Suppressor macrophage treated with lipopolysaccharide for 4 hours (primary cell): ENCODE measurements at regions not wholly inside any gene's neighbourhood (a gene's known extent, or its start where the extent isn't known, plus 50 kb on each side); places are given as distances from the start of the nearest gene placed in this dataset.
"Not testable (repeated sequence)": the region's sequence is repeated elsewhere in the genome, so short reads cannot be mapped to it uniquely, and the experiment has no call there.

Source experiments
- DNase-seq: peaks from one replicate; pipeline ENCODE4 v3.0.0-alpha.2; 2020

DNA sequence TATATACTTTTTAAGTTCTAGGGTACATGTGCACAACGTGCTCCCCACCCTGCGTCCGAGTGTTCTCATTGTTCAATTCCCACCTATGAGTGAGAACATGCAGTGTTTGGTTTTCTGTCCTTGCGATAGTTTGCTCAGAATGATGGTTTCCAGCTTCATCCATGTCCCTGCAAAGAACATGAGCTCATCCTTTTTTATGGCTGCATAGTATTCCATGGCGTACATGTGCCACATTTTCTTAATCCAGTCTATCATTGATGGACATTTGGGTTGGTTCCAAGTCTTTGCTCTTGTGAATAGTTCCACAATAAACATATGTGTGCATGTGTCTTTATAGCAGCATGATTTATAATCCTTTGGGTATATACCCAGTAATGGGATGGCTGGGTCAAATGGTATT, 148.1 kb upstream of the CHST15 start:
- not testable (repeated sequence) for DNase-seq

DNA sequence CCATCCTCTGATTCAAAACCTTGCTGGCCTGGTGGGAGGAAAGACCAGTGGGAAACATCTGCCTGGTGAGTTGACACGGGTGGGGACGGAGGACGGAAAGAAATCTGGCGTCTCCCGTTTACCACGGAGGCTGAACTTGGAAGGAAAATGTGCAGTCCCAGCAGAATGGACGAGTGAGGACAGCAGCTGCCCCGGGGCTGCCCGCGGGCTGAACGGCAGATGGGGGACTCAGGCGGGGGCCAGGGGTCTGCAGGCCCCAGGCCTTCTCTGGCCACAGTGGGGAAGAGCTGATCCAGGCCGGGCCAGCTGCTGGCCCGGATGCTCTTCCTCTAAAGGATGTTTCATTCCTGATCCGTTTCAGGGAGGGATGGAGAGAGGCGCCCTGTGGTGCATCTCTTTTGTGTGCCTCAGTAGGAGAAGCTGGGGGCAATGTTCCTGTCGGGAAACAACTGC, 147.5 kb upstream of the CHST15 start:
- no peak for DNase-seq

GRCh38 chr10:124239696-124240095, 146.3 kb upstream of the CHST15 start:
- DNase-seq = no peak

- no peak for DNase-seq
Observed at GRCh38 chr10:124239134-124239533, 145.7 kb upstream of the CHST15 start.

DNA sequence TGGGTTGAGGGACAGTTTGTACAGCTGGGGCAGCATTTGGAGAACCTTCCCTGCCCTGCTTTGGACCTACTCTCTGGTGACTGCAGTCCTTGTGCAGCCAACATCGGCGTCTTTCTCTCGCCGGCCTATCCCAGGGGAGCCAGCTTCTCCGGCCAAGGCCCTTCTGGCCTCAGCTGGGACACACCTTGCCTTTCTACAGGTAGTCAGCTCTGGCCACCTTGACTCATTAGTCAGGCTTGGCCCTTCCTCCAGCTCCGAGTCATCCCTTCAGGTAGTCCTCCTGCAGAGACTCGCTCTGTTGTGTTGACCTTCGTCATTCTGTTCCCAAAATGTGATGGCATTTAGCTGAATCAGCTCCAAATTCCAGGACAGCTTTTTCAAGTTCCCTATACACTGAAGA, 145.0 kb upstream of the CHST15 start:
- no peak for DNase-seq

GRCh38 chr10:124237282-124237961, 144.0 kb upstream of the CHST15 start:
- DNase-seq = no peak

GRCh38 chr10:124236816-124237215, 143.4 kb upstream of the CHST15 start:
- no peak for DNase-seq

DNA sequence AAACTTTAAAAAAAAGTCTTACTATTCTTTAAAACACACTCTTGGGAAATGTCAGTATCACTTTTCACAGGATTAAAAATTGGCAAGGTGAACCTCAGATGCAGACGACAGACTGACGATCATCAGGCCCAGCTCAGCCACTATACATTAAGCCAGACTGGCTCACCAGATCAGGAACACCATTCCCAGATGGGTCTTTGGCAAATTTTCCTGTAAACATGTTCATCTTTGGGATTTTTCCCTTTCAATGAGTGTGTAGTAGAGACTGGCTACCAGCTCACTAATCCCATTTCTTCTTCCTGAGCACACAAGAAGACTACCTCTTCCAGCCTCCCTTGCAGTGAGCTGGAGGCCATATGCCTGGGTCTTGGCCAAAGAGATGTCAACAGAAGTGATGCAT, 142.7 kb upstream of the CHST15 start:
- DNase-seq = no peak

DNA sequence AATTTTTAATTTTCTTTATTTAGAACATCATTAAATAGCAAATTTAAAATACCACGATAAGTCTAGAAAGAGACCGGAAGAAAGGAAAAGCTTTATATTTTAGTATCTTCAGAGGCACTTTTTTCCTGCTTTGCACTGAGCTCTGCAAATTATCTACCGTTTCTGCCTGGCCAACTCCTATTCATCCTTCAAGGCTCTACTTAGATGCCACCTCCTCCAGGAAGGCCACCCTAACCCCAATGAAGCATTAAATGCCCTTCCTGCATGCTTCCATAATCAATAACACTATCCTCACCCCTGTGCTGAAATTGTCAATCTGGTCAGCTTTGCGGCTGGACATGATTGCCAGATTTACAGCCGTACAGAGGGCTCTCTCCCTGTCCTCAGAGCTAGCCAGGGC, 141.8 kb upstream of the CHST15 start:
- DNase-seq = no peak

DNA sequence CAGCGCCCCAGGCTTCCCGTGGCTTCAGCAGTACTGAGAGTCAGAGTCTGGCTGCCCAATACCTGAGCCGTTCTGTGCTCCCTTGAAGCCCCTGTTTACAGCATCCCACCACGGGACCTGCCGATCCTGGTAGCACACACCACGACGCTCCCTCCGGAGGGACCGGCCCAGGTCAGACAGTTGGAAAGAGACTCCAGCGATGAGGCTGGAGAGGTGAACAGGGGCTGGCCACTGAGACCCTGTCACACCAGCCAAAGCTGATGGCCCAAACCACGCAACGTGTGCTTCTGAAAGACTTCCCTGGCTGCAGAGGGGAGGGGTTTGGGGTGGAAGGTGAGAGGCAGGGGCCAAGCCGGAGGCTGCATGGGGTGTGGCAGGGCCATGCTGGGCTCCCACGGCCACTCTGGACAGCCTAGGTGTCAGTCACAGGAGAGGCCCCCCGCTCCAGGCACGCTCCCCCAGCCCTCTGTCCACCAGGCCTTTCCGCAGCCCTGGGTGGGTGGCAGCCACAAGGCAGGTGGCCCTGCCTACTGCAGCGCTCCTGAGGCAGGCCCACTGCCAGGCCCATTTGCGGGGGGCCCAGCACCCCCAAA, 140.2 kb upstream of the CHST15 start:
- DNase-seq = no peak

DNA sequence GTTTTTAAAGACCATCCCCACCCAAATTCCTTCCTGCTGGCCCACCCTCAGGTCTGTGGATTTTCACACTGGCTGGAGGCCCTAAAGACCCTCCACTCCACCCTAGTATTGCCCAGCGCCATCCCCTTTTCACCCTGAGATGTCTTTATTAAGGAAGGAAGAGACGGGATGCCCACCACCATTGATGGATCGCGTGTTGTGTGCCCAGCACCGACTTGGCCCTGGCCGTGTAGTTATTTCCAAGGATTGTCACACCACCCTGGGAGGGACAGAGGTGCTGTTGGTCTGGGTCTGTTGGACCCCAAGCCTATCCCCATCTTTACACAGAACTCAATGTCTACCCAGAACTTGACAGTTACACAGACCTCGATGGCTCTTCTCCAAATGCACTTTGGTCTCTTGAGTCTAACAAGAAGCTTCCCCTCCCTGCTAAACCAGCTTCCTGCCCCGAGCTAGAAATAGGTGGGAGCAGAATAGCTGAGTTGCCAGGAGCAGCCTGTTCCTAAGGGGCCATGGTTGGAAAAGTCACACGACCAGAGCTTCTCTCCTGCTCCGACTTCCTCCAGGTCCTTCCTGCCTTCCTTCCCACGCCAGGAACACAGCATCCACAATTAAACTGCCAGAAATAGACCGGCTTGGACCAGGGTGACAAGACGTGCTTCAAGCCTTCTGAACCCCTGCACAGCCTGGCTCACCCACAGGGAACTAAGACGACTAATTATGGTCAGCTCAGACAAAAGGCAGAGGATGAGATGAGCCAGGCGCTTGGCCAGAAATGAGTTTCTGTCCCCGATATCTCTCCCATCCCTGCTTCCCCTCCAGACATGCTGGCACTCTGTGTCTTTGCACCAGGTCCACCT, 139.5 kb upstream of the CHST15 start:
- DNase-seq = no peak

- DNase-seq = no peak
Observed at GRCh38 chr10:124231168-124232155, 138.1 kb upstream of the CHST15 start.

GRCh38 chr10:124230635-124231167, 137.3 kb upstream of the CHST15 start:
- no peak for DNase-seq

DNA sequence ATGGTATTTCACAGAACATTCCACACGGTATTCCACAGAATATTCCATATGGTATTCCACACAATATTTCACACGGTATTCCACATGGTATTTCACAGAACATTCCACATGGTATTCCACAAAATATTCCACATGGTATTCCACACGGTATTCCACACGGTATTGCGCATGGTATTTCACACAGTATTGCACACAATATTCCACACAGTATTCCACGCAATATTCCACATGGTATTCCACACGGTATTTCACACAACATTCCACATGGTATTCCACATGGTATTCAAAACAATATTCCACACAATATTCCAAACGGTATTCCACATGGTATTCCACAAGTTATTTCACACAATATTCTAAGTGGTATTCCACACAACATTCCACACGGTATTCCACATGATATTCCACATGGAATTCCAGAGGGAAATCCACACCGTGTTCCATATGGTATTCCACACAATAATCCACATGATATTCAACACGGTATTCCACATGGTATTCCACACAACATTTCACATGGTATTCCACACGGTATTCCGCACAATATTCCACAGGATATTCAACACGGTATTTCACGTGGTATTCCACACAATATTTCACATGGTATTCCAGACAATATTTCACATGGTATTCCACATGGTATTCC, 136.7 kb upstream of the CHST15 start:
- no peak for DNase-seq

DNA sequence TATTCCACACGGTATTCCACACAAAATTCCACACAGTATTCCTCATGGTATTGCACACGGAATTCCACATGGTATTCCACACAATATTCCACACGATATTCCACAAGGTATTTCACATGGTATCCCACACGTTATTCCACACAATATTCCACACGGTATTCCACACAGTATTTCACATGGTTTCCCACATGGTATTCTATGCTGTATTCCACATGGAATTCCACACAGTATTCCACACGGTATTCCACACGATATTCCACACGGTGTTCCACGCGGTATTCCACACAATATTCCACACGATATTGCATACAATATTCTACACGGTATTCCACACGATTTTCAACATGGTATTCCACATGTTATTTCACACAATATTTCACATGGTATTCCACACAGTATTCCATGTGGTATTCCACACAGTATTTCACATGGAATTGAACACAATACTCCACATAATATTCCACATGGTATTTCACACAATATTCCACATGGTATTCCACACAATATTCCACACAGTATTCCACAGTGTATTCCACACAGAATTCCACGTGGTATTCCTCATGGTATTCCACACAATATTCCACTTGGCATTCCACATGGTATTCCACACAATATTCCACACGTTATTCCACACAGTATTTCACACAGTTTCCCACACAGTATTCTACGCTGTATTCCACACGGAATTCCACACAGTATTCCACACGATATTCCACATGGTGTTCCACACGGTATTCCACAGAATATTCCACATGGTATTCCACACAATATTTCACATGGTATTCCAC, 136.0 kb upstream of the CHST15 start:
- DNase-seq = no peak

- no peak for DNase-seq
Observed at GRCh38 chr10:124228471-124228870, 135.1 kb upstream of the CHST15 start.

- DNase-seq = no peak
Observed at GRCh38 chr10:124227988-124228387, 134.6 kb upstream of the CHST15 start.

DNA sequence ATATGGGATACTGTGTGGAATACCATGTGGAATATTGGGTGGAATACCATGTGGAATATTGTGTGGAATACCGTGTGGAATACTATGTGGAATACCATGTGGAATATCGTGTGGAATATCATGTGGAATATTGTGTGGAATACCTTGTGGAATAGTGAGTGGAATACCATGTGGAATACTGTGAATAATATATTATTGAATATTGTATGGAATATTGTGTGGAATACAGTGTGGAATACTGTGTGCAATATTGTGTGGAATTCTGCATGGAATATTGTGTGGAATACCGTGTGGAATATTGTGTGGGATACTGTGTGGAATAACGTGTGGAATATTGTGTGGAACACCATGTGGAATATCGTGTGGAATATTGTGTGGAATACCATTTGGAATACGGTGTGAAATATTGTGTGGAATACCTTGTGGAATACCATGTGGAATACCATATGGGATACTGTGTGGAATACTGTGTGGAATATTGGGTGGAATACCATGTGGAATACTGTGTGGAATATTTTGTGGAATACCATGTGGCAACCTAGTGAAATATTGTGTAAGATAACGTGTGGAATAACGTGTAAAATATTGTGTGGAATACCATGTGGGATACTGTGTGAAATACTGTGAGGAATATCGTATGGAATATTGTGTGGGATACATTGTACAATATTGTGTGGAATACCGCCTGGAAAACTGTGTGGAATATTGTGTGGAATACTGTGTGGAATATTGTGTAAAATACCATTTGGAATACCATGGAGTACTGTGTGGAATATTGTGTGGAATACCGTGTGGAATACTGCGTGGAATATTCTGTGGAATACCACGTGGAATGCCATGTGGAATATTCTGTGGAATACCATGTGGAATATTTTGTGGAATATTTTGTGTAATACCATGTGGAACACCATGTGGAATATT, 133.9 kb upstream of the CHST15 start:
- no peak for DNase-seq

GRCh38 chr10:124226271-124227054, 133.1 kb upstream of the CHST15 start:
- no peak for DNase-seq
